Pulmonary artery endothelial cell (primary cell): ENCODE measurements at regions not wholly inside any gene's neighbourhood (a gene's known extent, or its start where the extent isn't known, plus 50 kb on each side); places are given as distances from the start of the nearest gene placed in this dataset.
A peak's percentile ranks its signal among the peaks of the same experiment; 100 is the strongest.
"Not testable (repeated sequence)": the region's sequence is repeated elsewhere in the genome, so short reads cannot be mapped to it uniquely, and the experiment has no call there.

ENCODE experiments used
- DNase-seq: peaks from one replicate; pipeline ENCODE4 v3.0.0-alpha.2; 2011; ENCODE audit warnings: low read depth, low spot score

- no peak for DNase-seq
These were observed 51.7 kb downstream of the FAM50B start for GRCh38 chr6:3900744-3901336.

DNA sequence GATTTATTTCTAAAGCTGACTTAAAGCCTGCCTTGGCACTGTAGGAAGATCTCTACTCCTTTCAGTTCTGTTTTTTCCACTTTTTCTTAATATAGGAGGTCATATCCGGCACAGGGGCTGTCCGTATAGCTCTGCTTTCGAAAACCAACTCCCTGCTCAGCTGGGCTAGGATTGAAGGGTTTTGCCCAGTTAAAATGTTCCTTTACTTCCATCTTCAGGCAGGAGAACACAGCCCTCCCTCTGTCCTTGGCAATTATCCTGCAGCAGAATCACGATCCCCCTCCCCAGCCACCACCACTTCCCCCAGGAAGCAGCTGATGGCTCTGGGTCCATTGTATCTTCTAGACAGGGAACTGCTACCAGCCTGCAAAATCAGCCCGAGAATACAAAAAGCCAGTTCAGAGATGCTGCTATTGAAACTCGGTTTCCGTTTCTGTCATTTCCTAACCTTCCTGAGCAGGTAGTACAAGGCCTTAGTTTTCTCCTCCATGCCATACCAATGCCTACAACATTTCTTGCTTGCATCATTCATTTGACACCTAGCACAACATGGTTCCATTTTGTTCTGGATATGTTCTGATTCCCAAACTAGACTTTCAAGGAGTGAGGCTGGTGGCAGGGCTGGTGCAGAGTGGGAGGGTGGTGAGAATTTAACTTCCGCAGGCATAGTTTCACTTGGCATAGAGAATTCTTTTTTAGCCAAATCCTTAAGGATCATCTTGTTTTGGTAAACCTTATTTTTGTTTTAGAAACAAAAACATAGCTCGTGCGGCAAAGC is 53.9 kb downstream of the FAM50B start:
- no peak for DNase-seq

DNA sequence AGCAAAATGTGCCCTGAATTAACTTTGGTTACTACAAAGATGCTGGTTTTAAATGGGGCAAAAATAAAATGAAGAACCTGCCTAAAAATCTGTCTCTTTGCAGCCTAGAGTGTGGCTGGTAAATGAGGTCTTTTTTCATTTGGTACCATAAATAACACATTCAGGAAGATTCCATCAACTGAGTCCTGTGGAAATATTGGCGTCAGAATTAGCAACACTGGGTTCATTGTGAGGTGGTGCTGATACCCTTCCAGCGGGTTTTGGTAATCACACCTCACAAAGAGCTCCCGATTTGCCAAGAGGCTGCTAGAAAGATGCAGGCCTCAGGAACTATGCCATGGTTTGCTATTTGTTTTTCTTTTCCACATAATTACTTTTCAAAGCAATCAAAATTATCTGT is 55.3 kb downstream of the FAM50B start:
- no peak for DNase-seq

- DNase-seq, result no peak
These were observed 57.0 kb downstream of the FAM50B start for GRCh38 chr6:3905945-3906845.

GRCh38 chr6:3906846-3907151 is 57.6 kb downstream of the FAM50B start:
- no peak for DNase-seq

DNA sequence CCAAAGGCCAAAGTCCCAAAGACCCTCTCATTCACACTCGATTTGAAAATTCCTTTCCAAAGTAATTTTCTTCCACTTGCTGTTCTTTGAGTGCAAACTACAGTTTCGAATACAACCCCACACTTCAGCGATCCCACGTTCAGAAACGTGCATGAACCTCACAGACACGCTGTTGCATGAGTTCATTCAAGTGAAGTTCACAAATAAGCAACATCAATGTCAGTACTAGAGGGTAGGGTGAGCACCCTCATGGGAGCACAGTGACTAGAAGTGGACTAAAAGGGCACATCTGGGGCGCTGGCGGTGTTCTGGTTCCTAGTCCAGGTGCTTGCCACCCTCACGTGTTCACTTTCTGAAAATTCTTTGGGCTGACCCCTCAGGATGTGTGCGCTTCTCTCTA is 59.0 kb downstream of the FAM50B start:
- DNase-seq, result no peak

DNA sequence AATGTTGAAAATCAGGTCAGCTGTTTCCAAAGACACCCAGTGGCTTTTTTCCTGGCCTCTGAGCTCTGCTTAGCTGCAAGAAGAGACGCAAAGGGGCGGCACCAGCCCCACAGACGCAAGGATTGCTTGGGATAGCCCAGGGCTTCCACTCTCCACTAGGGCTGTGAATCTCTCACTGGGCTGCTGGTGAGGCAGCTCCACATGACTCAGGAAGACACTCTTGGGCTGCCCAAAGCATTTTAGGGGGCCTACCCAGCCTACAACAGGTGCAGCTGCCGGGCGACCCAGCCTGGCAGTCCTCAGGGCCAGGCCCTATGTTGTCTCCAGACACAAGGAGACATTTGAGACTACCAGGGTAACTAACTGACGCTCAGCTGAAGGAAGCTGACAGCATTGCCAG is 59.8 kb downstream of the FAM50B start:
- DNase-seq, result no peak

DNA sequence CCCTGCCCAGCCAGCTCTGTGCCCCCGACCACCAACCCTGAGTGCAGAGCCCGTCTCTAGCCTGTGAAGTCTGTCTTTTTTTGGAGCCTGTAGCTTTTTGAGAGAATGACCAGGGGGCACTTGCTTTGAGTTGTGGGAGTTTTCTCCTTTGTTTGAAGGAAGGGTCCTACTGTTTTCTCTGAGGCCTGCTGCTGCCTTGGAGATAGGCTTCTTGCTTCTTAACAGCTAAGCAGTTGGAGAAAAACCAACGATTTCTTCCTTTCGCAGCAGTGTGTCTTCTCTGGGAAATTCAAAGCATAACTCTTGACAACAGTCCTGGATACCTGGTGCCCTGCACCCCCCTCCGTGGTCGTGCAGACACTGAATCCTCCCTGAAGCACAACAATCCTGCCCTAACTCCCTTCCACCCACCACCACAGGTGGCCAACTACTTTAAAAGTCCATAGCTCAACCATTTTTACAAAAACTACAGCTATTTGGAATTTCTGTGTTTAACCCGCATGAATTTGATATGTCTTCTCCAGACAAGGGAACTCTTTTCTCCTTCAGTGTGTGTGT is 61.0 kb downstream of the FAM50B start:
- no peak for DNase-seq

DNA sequence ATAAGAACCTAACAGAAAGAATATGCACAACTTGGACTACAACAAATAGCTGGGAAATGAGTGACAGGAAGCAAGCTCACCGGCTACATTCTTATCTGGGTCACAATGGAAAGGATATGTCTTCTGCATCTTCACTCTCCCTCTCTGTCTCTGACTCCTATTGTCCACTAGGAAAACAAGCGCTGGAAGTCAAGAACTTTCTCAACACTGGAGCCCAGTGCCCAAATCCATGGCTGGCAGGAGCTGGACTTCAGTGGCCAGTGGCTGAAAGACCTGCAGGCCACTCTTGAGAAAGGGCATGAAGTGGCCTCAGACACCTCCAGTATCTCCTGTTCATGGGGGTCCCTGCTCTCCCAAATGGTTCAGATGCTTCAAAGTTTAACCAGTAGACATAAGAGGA is 62.0 kb downstream of the FAM50B start:
- DNase-seq, result peak; percentile 17

- peak; percentile 59 for DNase-seq
These were observed 62.6 kb downstream of the FAM50B start for GRCh38 chr6:3911614-3912336.

- DNase-seq, result peak; percentile 3
These were observed 63.3 kb downstream of the FAM50B start for GRCh38 chr6:3912361-3913076.

- peak; percentile 97 for DNase-seq
These were observed 64.1 kb downstream of the FAM50B start for GRCh38 chr6:3913077-3913957.

DNA sequence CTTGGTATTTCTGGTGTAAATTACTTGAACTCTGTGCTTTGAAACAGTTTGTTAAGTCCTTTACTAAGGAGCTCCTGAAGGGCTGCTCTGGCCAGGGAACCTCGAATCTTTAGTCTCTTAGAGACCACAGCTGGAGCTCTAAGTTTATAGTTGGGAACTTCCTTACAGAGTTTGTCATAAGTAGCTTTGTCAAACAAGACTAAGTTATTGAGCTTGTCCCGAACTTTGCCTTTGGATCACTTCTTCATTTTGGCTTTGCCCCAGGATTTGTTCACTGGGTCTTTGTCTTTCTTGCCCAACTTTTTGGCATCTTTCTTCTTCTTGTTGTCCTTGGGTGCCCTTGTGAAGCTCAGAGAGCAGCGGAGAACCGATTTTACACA is 64.8 kb downstream of the FAM50B start:
- DNase-seq, result no peak

GRCh38 chr6:3915076-3915791 is 66.1 kb downstream of the FAM50B start:
- DNase-seq, result no peak

- peak; percentile 58 for DNase-seq
These were observed 67.0 kb downstream of the FAM50B start for GRCh38 chr6:3916211-3916610.

GRCh38 chr6:3916749-3917148 is 67.6 kb downstream of the FAM50B start:
- not testable (repeated sequence) for DNase-seq

DNA sequence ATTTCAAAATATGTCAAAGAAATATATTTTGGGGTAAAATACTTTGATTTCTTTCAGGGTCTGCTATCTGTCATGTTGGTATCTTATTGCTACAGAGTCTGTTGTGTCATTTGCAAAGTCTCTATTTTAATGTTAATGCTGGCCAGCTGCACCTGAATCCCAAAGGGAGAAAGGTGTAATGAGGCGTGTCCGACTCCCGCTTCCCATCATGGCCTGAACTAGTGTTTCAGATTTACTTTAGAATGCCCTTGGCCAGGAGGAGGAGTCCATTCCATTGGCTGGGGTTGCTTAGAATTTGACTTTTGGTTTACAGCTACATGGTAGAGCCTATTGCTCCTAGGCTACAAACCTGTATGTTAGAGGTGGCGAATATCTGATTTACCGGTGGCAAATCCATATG is 69.3 kb downstream of the FAM50B start:
- no peak for DNase-seq

DNA sequence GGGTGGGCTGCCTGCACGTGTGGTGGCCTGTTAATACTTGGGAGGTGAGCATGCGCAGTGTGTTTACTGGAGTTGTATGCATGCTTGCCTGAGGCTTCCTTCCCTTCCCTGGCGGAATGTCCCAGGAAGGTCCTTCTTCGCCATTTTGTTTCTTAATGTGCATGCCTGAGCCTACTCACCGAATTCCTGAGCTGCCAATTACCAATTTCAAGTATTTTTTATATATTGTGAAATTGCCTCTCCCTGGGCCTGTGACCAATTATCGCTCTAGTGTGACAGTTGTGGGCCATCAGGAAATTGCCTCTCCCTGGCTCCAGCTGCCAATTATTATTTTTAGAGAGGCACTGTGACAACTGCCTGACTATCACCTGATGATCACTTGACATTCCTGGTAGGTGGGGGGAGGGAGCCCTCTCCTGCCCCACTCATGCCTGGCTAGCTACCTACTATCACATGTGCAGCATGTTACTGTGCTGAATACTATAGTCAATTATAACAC is 70.0 kb downstream of the FAM50B start:
- DNase-seq, result no peak

GRCh38 chr6:3919849-3920248 is 70.7 kb downstream of the FAM50B start:
- DNase-seq, result no peak
